H1 (cell line): ENCODE measurements at regions not wholly inside any gene's neighbourhood (a gene's known extent, or its start where the extent isn't known, plus 50 kb on each side); places are given as distances from the start of the nearest gene placed in this dataset.

Experiments
- TBP ChIP-seq: IDR thresholded peaks from 2 replicates; pipeline ENCODE4 v1.6.1; 2011; ENCODE audit warnings: low read depth, low read length, improper control_type of control experiment
- TF ChIP-seq, protein P1 (sequence below), 3 experiments: IDR thresholded peaks; 1 replicate in 2 of 3; 2 replicates in 1 of 3; pipeline versions ENCODE4 v1.5.1 to v1.6.1; 2011; ENCODE audit warnings: low read length in 3 of 3, mild to moderate bottlenecking in 3 of 3, inconsistent platforms in 2 of 3, low read depth in 1 of 3, moderate library complexity in 1 of 3; ENCODE audit not compliant: insufficient read depth in 1 of 3; ENCODE audit errors: control extremely low read depth in 1 of 3

DNA sequence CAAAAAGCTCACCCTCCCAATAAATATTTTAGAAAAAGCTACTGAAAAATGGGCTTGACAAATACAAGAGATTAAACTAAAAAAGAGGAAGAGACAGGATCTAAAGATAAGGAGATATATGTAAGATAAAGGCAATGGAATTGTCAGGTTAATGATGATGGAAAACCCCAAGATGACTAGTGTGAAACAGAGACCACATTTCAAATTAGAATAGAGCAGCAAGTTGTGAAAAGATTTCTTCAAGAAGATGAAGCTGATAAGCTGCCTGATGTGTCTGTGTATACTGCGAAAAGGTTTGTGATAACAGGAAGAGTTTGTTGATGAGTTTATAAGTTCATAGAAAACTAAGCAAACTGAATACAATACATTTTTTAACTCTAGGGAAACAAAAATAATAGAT is 840.1 kb upstream of the SLITRK5 start:
- no peak for TF ChIP-seq TBP
- TF ChIP-seq, protein P1, sequence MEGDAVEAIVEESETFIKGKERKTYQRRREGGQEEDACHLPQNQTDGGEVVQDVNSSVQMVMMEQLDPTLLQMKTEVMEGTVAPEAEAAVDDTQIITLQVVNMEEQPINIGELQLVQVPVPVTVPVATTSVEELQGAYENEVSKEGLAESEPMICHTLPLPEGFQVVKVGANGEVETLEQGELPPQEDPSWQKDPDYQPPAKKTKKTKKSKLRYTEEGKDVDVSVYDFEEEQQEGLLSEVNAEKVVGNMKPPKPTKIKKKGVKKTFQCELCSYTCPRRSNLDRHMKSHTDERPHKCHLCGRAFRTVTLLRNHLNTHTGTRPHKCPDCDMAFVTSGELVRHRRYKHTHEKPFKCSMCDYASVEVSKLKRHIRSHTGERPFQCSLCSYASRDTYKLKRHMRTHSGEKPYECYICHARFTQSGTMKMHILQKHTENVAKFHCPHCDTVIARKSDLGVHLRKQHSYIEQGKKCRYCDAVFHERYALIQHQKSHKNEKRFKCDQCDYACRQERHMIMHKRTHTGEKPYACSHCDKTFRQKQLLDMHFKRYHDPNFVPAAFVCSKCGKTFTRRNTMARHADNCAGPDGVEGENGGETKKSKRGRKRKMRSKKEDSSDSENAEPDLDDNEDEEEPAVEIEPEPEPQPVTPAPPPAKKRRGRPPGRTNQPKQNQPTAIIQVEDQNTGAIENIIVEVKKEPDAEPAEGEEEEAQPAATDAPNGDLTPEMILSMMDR (IDR thresholded peaks at IDR 0.05; ENCODE audit: control extremely low read depth in 1 of 3, insufficient read depth in 1 of 3, low read depth in 1 of 3, low read length in 3 of 3), result no peak
